ENCODE measurements at regions not wholly inside any gene's neighbourhood (a gene's known extent, or its start where the extent isn't known, plus 50 kb on each side); places are given as distances from the start of the nearest gene placed in this dataset.

DNA sequence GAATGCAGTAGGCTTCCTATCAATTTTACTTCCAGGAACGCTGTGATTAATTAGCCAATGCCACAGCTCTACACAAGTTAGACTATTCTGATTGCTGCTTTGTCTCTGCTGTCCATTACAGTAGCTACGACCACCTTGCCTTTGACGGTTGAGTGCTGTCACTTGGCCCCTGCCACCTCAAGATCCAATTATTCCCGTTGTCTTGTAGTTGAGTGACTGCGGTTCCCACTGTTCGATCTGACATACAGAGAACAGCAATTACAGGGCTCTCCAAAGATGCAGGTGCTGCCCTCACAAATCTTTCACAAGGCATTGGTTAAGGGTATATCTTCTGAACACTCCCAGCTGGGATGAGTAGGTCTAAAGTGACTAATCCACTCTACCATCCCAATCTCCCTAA is 393.4 kb upstream of the KIF2A start:
- no peaks in the 10 kb centered on the region for H3K9me3 ChIP-seq (replicated peaks; ENCODE audit: control insufficient read depth, insufficient read depth, low read length)
- POLR2A ChIA-PET: no interaction called here
- H3K27ac ChIP-seq (ENCODE audit: insufficient read depth, low read depth, low read length): no peak overlapping the region
- intact Hi-C loops (cut with micrococcal nuclease) (no loop called here), dilution Hi-C loops (cut with MboI; ENCODE audit: extremely low pct_ligation_motif_present, low sequenced_read_pairs) (no loop called here)
- H3K9ac ChIP-seq (replicated peaks; ENCODE audit: extremely low read depth, insufficient read depth, low read length): no peak overlapping the region
- DNase-seq (ENCODE audit: low read depth, low spot score) (no peak), FAIRE-seq (no peak)
- CTCF ChIA-PET: no interaction called here
- no peak overlapping the region for H3K4me2 ChIP-seq (ENCODE audit: insufficient read depth, low read length)
- H3K79me2 ChIP-seq (ENCODE audit: control insufficient read depth, insufficient read depth, low read length): no peaks in the 10 kb centered on the region
- BruUV-seq (replicated peaks): no TSS peak
- no peaks in the 10 kb centered on the region for H3K9me1 ChIP-seq (replicated peaks; ENCODE audit: control insufficient read depth, extremely low read depth, insufficient read depth, low read length)
- no peak overlapping the region for H3K4me3 ChIP-seq (replicated peaks in 1 of 3; ENCODE audit: insufficient read depth in 1 of 3, low read depth in 1 of 3, low read length in 3 of 3)
- no peak for TF ChIP-seq JUN (IDR thresholded peaks at IDR 0.05; ENCODE audit: borderline replicate concordance, insufficient read depth, insufficient read length, low read depth)
- TF ChIP-seq MAX (IDR thresholded peaks at IDR 0.05; ENCODE audit: insufficient read depth, insufficient read length): no peak
- TF ChIP-seq POLR2AphosphoS5 (IDR thresholded peaks at IDR 0.05; ENCODE audit: insufficient read depth, low read depth, low read length): no peak
- no peak for TF ChIP-seq EZH2 (IDR thresholded peaks at IDR 0.05; ENCODE audit: borderline replicate concordance, low read depth, low read length, severe bottlenecking)
- TF ChIP-seq POLR2A (IDR thresholded peaks at IDR 0.05; ENCODE audit: low read depth, low read length): no peak
- no peak for TF ChIP-seq MYC (IDR thresholded peaks at IDR 0.05; ENCODE audit: low read depth, low read length)
- no peak for TF ChIP-seq FOS (IDR thresholded peaks at IDR 0.05; ENCODE audit: borderline replicate concordance, insufficient read depth, low read length)
- TF ChIP-seq, protein P1, sequence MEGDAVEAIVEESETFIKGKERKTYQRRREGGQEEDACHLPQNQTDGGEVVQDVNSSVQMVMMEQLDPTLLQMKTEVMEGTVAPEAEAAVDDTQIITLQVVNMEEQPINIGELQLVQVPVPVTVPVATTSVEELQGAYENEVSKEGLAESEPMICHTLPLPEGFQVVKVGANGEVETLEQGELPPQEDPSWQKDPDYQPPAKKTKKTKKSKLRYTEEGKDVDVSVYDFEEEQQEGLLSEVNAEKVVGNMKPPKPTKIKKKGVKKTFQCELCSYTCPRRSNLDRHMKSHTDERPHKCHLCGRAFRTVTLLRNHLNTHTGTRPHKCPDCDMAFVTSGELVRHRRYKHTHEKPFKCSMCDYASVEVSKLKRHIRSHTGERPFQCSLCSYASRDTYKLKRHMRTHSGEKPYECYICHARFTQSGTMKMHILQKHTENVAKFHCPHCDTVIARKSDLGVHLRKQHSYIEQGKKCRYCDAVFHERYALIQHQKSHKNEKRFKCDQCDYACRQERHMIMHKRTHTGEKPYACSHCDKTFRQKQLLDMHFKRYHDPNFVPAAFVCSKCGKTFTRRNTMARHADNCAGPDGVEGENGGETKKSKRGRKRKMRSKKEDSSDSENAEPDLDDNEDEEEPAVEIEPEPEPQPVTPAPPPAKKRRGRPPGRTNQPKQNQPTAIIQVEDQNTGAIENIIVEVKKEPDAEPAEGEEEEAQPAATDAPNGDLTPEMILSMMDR (IDR thresholded peaks at IDR 0.05; ENCODE audit: extremely low read depth in 1 of 2, insufficient read depth in 1 of 2, low read depth in 1 of 2, low read length in 2 of 2): no peak
- TF ChIP-seq GATA2 (IDR thresholded peaks at IDR 0.05; ENCODE audit: insufficient read depth, insufficient read length, low read depth, low read length): no peak
- no peak overlapping the region for H2AFZ ChIP-seq (ENCODE audit: low read depth, low read length)
- no peaks in the 10 kb centered on the region for H3K36me3 ChIP-seq (ENCODE audit: control insufficient read depth in 2 of 2, extremely low read depth in 1 of 2, insufficient read depth in 2 of 2, low read length in 2 of 2)
- no peaks in the 10 kb centered on the region for H3K27me3 ChIP-seq (ENCODE audit: control insufficient read depth in 2 of 2, insufficient read depth in 2 of 2, low read length in 2 of 2)
- H4K20me1 ChIP-seq (replicated peaks; ENCODE audit: control insufficient read depth, extremely low read depth, insufficient read depth, low read length): no peaks in the 10 kb centered on the region
- no peaks in the 10 kb centered on the region for H3K4me1 ChIP-seq (ENCODE audit: control insufficient read depth, extremely low read depth, insufficient read depth, low read length)
